ENCODE measurements at regions not wholly inside any gene's neighbourhood (a gene's known extent, or its start where the extent isn't known, plus 50 kb on each side); places are given as distances from the start of the nearest gene placed in this dataset.

- no peak for DNase-seq
- intact Hi-C loops (cut with DNase I; ENCODE audit: low total_unique reads) = no loop called here
- Histone ChIP-seq H3K4me3 (no peak overlapping the region), H3K4me1 (no peaks in the 10 kb centered on the region), H3K27ac (no peak overlapping the region), H3K36me3 (ENCODE audit: low read depth, missing control alignments) (no peaks in the 10 kb centered on the region), H3K27me3 (no peaks in the 10 kb centered on the region), H3K9me3 (no peaks in the 10 kb centered on the region)
- 79 to 87% methylated on average over 6 to 7 of the region's 7 CpGs for WGBS, 2 donors
- TF ChIP-seq POLR2A (IDR thresholded peaks at IDR 0.05) (no peak), CTCF (IDR thresholded peaks at IDR 0.05) (no peak)
Measured at GRCh38 chr6:43848671-43849391, 78.8 kb downstream of the VEGFA start.

GRCh38 chr6:43847741-43848630 is 78.0 kb downstream of the VEGFA start:
- 72 to 77% methylated on average over 5 of the region's 5 CpGs for WGBS, 2 donors
- no peak for DNase-seq
- no peak overlapping the region for H3K27ac ChIP-seq
- no peaks in the 10 kb centered on the region for H3K9me3 ChIP-seq
- H3K4me1 ChIP-seq = no peaks in the 10 kb centered on the region
- H3K36me3 ChIP-seq (ENCODE audit: low read depth, missing control alignments) = no peaks in the 10 kb centered on the region
- H3K4me3 ChIP-seq = no peak overlapping the region
- TF ChIP-seq CTCF (IDR thresholded peaks at IDR 0.05) = no peak
- no peak for TF ChIP-seq POLR2A (IDR thresholded peaks at IDR 0.05)
- intact Hi-C loops (cut with DNase I; ENCODE audit: low total_unique reads) = no loop called here
- H3K27me3 ChIP-seq = no peaks in the 10 kb centered on the region

- Histone ChIP-seq H3K9me3 (no peaks in the 10 kb centered on the region), H3K4me1 (no peaks in the 10 kb centered on the region), H3K27ac (no peak overlapping the region), H3K27me3 (no peaks in the 10 kb centered on the region), H3K4me3 (no peak overlapping the region), H3K36me3 (ENCODE audit: low read depth, missing control alignments) (no peaks in the 10 kb centered on the region)
- 91 to 94% methylated on average over 8 of the region's 8 CpGs for WGBS, 2 donors
- DNase-seq = no peak
- intact Hi-C loops (cut with DNase I; ENCODE audit: low total_unique reads) = no loop called here
- TF ChIP-seq CTCF (IDR thresholded peaks at IDR 0.05) (no peak), POLR2A (IDR thresholded peaks at IDR 0.05) (no peak)
Measured at GRCh38 chr6:43846556-43846955, 76.5 kb downstream of the VEGFA start.

GRCh38 chr6:43845646-43846045 is 75.6 kb downstream of the VEGFA start:
- no peaks in the 10 kb centered on the region for H3K36me3 ChIP-seq (ENCODE audit: low read depth, missing control alignments)
- WGBS, 2 donors = 61 to 74% methylated on average over 3 of the region's 3 CpGs
- no peaks in the 10 kb centered on the region for H3K9me3 ChIP-seq
- intact Hi-C loops (cut with DNase I; ENCODE audit: low total_unique reads) = no loop called here
- no peak overlapping the region for H3K4me3 ChIP-seq
- no peaks in the 10 kb centered on the region for H3K27me3 ChIP-seq
- no peak overlapping the region for H3K27ac ChIP-seq
- H3K4me1 ChIP-seq = no peaks in the 10 kb centered on the region
- TF ChIP-seq POLR2A (IDR thresholded peaks at IDR 0.05) (no peak), CTCF (IDR thresholded peaks at IDR 0.05) (no peak)
- DNase-seq = no peak
